Activated naive CD8-positive, alpha-beta T cell treated with anti-CD3 and anti-CD28 coated beads, Interleukin-2, amount 10 ng/mL, durations not matched to agents 7 days and 5 days (primary cell): ENCODE measurements at regions not wholly inside any gene's neighbourhood (a gene's known extent, or its start where the extent isn't known, plus 50 kb on each side); places are given as distances from the start of the nearest gene placed in this dataset.

Source experiments
- ATAC-seq: fragments of 150-1000 bp; cut with Tn5 transposase; one replicate; pipeline ENCODE4 v1.10.0; 2021; ENCODE audit warnings: low read depth, moderate library complexity
- POLR2A ChIA-PET: fragments of 350-600 bp; sonication (Branson Sonifier 250); formaldehyde crosslinking; loops from one replicate; lab custom pipeline; 2021; ENCODE audit warnings: antibody characterized with exemption; lab: Charles Lee
- DNase-seq: peaks from one replicate; pipeline ENCODE4 v3.0.0; 2021
- H3K27ac Mint-ChIP-seq: one replicate; pipeline ENCODE4 v1.8.0; 2022; ENCODE audit warnings: mild to moderate bottlenecking, mixed read lengths
- H3K27me3 Mint-ChIP-seq: one replicate; pipeline ENCODE4 v1.8.0; 2022; ENCODE audit warnings: mild to moderate bottlenecking, moderate library complexity, mixed read lengths
- H3K36me3 Mint-ChIP-seq: one replicate; pipeline ENCODE4 v1.8.0; 2021; ENCODE audit warnings: mild to moderate bottlenecking, mixed read lengths
- H3K4me1 Mint-ChIP-seq: one replicate; pipeline ENCODE4 v1.8.0; 2021; ENCODE audit warnings: mixed read lengths
- H3K4me3 Mint-ChIP-seq: one replicate; pipeline ENCODE4 v1.8.0; 2022; ENCODE audit warnings: mild to moderate bottlenecking, moderate library complexity, mixed read lengths
- H3K9me3 Mint-ChIP-seq: one replicate; pipeline ENCODE4 v1.8.0; 2021; ENCODE audit warnings: mixed read lengths

DNA sequence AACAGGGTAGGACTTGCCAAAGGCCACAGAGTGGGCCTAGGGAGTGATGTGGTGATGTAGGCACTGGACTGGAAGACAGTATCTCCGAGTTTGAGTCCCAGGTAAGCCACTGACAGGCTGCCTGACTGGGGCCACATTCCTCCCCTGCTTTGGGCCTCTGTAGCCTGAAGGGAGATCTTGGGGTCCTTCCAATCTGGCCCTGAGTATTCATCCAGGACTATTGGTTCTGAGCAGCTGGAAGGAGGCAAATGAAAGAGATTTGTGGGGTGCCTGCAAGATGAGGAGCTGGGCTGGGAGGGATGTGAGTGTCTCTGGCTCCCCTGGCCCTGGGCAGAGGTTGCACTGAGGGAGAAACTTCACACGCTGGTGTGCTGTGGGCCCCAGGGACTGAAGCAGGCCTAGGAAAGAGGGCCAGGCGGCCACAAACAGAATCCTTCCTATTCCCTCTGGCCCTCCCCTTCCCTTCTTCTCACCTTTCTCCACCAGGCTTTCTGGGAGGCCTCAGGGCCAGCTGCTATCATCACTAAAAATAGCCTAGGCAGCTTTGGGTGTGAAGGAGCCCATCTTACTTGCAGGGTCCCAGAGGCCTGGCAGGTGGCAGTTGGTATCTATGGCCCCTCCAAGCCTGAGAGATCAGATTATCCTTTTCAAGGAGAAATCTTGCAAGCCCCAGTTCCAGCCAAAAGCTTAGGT lies 70.1 kb downstream of the PJA1 start:
- no peak for ATAC-seq
- no peaks in the 10 kb centered on the region for H3K4me1 Mint-ChIP-seq
- POLR2A ChIA-PET = no interaction called here
- no peaks in the 10 kb centered on the region for H3K9me3 Mint-ChIP-seq
- H3K36me3 Mint-ChIP-seq = no peaks in the 10 kb centered on the region
- DNase-seq = no peak
- no peaks in the 10 kb centered on the region for H3K27me3 Mint-ChIP-seq
- H3K4me3 Mint-ChIP-seq = no peak overlapping the region
- H3K27ac Mint-ChIP-seq = no peak overlapping the region

- no peaks in the 10 kb centered on the region for H3K27me3 Mint-ChIP-seq
- no peaks in the 10 kb centered on the region for H3K36me3 Mint-ChIP-seq
- H3K27ac Mint-ChIP-seq = no peak overlapping the region
- DNase-seq (peak; percentile 25), ATAC-seq (peak; percentile 42)
- no peak overlapping the region for H3K4me3 Mint-ChIP-seq
- POLR2A ChIA-PET = no interaction called here
- no peaks in the 10 kb centered on the region for H3K4me1 Mint-ChIP-seq
- H3K9me3 Mint-ChIP-seq = no peaks in the 10 kb centered on the region
These were observed 71.0 kb downstream of the PJA1 start for GRCh38 chrX:69093960-69094871.

DNA sequence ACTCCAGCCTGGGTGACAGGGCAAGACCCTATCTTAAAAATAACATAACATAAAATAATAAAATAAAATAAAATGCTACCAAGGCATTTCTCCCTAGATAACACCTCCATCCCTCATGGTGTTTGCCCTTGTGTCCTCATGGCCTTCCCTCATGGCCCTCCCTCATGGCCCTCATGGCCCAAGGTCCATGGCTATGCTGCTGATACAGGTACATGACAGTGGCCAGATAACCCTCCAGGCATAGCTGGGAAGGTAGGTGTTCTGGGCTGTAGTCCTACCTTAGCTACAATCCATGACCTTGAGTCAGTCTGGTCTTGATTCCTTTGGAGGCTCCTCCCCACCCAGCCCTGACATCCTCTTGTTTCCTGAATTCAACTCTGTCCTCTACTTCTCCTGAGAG lies 75.2 kb downstream of the PJA1 start:
- H3K4me3 Mint-ChIP-seq = no peak overlapping the region
- POLR2A ChIA-PET = no interaction called here
- ATAC-seq = no peak

GRCh38 chrX:69089203-69089602 lies 76.0 kb downstream of the PJA1 start:
- Mint-ChIP-seq H3K4me1 (no peaks in the 10 kb centered on the region), H3K27me3 (no peaks in the 10 kb centered on the region), H3K9me3 (no peaks in the 10 kb centered on the region), H3K27ac (no peak overlapping the region), H3K36me3 (no peaks in the 10 kb centered on the region), H3K4me3 (no peak overlapping the region)
- ATAC-seq (no peak), DNase-seq (no peak)
- POLR2A ChIA-PET = no interaction called here

More for the DNA sequence above, 75.2 kb downstream of the PJA1 start:
- H3K9me3 Mint-ChIP-seq = no peaks in the 10 kb centered on the region
- H3K27me3 Mint-ChIP-seq = no peaks in the 10 kb centered on the region
- H3K27ac Mint-ChIP-seq = no peak overlapping the region
- H3K36me3 Mint-ChIP-seq = no peaks in the 10 kb centered on the region
- no peak for DNase-seq
- no peaks in the 10 kb centered on the region for H3K4me1 Mint-ChIP-seq

DNA sequence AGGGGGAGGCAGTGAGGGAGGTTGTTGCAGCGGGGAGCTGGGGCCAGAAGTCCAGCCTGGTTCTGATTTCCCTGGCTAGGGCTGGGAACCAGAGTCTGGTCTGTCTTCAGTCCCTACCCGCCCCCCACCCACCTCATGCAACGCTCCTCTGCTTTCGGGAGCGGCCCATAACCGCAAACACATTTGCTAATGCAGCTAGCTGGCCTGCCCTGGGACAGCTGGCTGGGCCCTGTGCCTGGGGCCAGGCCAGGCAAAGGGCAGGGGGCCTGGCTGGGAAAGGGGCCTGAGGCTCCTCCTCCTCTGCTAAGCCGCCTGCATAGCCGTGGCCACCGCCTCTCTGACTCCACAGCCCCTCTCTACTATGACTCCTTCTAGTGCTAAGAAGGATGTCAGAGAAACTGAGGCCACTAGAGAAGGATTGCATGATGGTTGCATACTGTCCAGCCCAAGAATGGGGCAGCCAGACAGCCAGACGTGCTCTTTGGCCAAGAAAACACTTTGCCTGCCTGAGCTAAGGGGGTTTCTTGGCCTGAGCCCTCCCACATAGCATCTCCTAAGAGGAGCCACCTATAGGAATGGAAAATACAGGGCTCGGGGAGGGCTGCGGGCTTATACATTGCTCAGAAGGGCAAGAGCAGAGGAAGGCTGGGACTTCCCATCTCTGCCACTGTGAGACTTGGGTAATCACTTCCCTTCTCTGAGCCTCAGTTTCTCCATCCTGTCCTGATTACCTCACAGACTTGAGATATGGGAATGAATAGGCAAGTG lies 76.9 kb downstream of the PJA1 start:
- no peaks in the 10 kb centered on the region for H3K4me1 Mint-ChIP-seq
- no peak for DNase-seq
- no peaks in the 10 kb centered on the region for H3K9me3 Mint-ChIP-seq
- no peaks in the 10 kb centered on the region for H3K36me3 Mint-ChIP-seq
- POLR2A ChIA-PET = no interaction called here
- no peak for ATAC-seq
- H3K27me3 Mint-ChIP-seq = no peaks in the 10 kb centered on the region
- no peak overlapping the region for H3K27ac Mint-ChIP-seq
- H3K4me3 Mint-ChIP-seq = no peak overlapping the region

- Mint-ChIP-seq H3K9me3 (no peaks in the 10 kb centered on the region), H3K36me3 (no peaks in the 10 kb centered on the region), H3K27ac (no peak overlapping the region), H3K4me1 (no peaks in the 10 kb centered on the region), H3K27me3 (no peaks in the 10 kb centered on the region), H3K4me3 (no peak overlapping the region)
- POLR2A ChIA-PET = no interaction called here
- no peak for ATAC-seq
- DNase-seq = no peak
These were observed 79.4 kb downstream of the PJA1 start for GRCh38 chrX:69085826-69086225.

DNA sequence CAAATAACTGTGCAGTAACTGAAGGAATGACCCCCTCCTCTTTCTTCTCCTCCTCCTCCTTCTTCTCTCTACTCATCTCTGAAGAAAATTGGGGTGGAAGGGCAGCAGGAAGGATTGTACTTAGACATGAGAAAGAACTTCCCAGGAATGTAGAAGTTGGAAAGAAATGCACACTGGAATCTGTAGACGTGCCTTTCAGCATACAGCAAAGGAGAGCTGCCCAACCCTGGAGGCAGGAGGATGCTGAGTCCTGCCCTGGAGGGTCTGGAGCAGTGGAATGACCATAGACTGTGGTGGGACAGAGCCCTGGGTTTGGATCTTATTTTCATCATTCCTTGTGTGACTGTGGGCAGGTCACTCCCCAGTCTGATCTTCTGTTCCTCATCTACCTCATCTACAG lies 80.1 kb downstream of the PJA1 start:
- peaks cover 2% of the 10 kb centered on the region for H3K27me3 Mint-ChIP-seq
- H3K4me1 Mint-ChIP-seq = no peaks in the 10 kb centered on the region
- H3K36me3 Mint-ChIP-seq = no peaks in the 10 kb centered on the region
- no peaks in the 10 kb centered on the region for H3K9me3 Mint-ChIP-seq
- ATAC-seq (no peak), DNase-seq (no peak)
- no peak overlapping the region for H3K27ac Mint-ChIP-seq
- H3K4me3 Mint-ChIP-seq = no peak overlapping the region
- POLR2A ChIA-PET = no interaction called here

- H3K27me3 Mint-ChIP-seq = peaks cover 2% of the 10 kb centered on the region
- H3K4me1 Mint-ChIP-seq = no peaks in the 10 kb centered on the region
- ATAC-seq (no peak), DNase-seq (no peak)
- H3K4me3 Mint-ChIP-seq = no peak overlapping the region
- no peaks in the 10 kb centered on the region for H3K9me3 Mint-ChIP-seq
- POLR2A ChIA-PET = no interaction called here
- H3K36me3 Mint-ChIP-seq = no peaks in the 10 kb centered on the region
- no peak overlapping the region for H3K27ac Mint-ChIP-seq
These were observed 81.5 kb downstream of the PJA1 start for GRCh38 chrX:69083801-69084200.

DNA sequence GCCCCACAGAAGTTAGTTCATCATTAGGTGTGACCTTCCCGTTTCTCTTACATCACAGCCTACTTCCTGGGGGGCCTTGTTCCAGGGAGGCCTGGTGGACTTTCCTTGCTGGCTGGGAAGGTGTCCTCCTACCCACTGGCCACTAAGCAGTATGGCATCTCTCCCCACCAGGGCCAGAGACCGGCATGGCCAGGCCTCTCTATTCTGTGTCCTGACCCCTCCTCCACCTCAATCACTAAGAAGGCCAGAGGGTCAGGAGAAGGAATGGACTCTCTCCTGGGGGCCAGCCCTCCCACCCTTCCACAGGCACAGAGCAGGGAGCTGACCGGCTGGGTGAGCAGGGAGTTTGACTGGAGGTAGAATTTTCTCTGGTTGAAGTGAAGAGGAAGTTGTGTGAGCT lies 81.9 kb downstream of the PJA1 start:
- Mint-ChIP-seq H3K27me3 (peaks cover 2% of the 10 kb centered on the region), H3K36me3 (no peaks in the 10 kb centered on the region), H3K9me3 (no peaks in the 10 kb centered on the region), H3K4me1 (no peaks in the 10 kb centered on the region), H3K27ac (no peak overlapping the region), H3K4me3 (no peak overlapping the region)
- POLR2A ChIA-PET = no interaction called here
- ATAC-seq (no peak), DNase-seq (no peak)

DNA sequence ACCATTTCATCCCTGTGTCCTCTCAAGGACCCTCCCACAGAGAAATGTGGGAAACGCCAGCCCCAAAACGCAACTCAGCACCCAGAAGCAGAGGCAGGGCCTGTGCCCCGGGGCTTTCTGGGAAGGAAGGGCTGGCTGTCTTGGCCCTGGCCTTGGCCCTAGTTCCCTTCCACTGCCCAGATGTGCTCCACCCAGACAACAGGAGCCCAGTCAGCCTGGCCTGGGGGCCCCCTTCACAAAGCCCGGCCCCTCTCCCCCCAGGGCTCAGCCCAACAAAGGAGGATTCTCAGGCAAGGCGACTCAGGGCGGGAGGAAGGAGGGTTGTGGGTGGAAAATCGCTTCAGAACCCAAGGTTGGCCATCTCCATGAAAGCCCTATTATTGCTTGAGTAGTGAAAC lies 82.5 kb downstream of the PJA1 start:
- Mint-ChIP-seq H3K27me3 (peaks cover 3% of the 10 kb centered on the region), H3K36me3 (no peaks in the 10 kb centered on the region), H3K4me3 (no peak overlapping the region), H3K4me1 (no peaks in the 10 kb centered on the region), H3K27ac (no peak overlapping the region), H3K9me3 (no peaks in the 10 kb centered on the region)
- DNase-seq (no peak), ATAC-seq (no peak)
- POLR2A ChIA-PET = no interaction called here

DNA sequence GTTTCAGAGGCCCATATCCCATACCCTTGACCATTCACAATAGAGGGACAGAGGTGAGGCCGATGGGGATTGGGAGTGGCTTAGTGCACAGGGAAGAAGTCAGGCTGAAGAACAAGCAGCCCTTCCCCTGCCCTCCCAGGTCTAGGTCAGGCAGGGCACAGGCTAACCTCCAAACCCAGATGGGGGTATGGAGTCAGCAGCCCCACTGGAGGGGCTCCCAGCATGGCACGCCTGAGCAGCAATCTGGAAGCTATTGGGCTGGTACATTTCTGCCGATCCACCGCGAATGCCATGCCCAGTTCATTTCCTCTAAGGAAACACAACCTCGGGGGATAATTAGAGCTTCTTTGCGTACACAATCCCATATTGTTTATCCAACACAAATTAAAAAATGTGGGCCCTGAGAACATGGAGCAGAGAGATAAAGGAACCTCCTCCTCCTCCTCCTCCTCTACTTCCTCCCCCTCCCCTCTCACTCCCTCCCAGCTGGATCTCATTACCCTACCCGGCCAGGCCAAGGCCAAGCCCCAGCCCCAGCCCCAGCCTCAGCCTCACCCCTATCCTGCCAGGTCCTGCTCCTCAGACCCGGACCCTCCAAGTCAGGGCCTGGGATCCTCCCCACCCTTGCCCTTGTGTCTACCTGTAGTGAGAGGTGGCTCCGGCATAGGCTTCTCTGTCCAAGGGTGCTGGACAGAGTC lies 83.0 kb downstream of the PJA1 start:
- no peaks in the 10 kb centered on the region for H3K4me1 Mint-ChIP-seq

DNA sequence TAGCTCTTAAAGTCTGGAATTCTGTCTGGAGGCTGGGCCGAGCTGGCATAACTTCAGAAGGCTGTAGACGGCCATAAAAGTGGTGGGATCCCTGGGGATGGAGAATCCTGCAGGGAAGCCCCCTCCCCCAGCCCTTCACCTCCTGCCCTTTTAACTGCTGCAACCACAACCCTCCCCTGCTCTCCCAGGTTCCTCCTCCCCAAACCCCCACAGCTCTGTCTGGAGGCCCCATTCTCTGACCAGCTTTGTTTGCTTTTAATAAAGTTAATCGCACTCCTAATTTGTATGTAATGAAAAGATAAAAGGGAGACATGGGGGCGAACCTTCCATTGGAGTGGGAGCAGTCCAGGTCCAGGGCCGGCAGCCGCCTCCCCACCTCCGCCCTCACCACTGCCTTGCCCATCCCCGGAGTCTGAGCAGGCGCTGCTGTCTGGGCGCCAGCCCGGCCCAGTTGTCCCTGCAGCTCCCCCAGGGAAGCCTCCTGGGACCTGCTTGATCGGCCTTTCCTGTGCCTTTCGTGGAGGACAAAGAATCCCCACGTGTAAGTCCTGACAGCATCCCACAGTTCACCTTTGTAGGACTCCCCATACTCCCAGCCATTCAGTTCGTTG lies 84.3 kb downstream of the PJA1 start:
- no peak for DNase-seq
- Mint-ChIP-seq H3K36me3 (no peaks in the 10 kb centered on the region), H3K9me3 (no peaks in the 10 kb centered on the region), H3K27ac (no peak overlapping the region), H3K4me3 (no peak overlapping the region), H3K27me3 (peaks cover 3% of the 10 kb centered on the region), H3K4me1 (no peaks in the 10 kb centered on the region)
- no peak for ATAC-seq
- POLR2A ChIA-PET = no interaction called here

More for the DNA sequence above, 83.0 kb downstream of the PJA1 start:
- Mint-ChIP-seq H3K9me3 (no peaks in the 10 kb centered on the region), H3K27ac (no peak overlapping the region), H3K27me3 (peaks cover 3% of the 10 kb centered on the region), H3K4me3 (no peak overlapping the region), H3K36me3 (no peaks in the 10 kb centered on the region)
- no peak for ATAC-seq
- DNase-seq = no peak
- POLR2A ChIA-PET = no interaction called here

DNA sequence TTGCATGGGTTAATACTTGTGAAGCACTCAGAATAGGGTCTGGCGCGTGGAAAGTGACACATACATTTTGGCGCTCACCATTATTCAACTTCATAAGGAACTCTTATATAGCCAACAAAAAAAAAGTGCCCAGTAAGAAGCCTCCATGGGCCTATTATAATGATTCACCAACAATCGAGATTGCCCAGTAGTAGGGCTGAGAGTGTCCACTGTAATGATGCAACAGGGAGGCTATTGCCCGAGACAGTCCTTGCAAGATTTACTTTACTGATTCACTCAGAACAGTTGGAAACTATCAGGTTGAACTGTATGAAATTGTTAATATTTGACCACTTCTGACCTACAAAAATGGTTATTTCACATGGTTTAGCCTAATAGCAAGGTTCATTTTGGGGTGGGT lies 86.0 kb downstream of the PJA1 start:
- ATAC-seq = no peak

More for the DNA sequence above, 86.0 kb downstream of the PJA1 start:
- Mint-ChIP-seq H3K9me3 (no peaks in the 10 kb centered on the region), H3K4me3 (no peak overlapping the region), H3K4me1 (no peaks in the 10 kb centered on the region), H3K36me3 (no peaks in the 10 kb centered on the region), H3K27ac (no peak overlapping the region), H3K27me3 (peaks cover 3% of the 10 kb centered on the region)
- no peak for DNase-seq
- POLR2A ChIA-PET = no interaction called here
